PC-3 (cell line): ENCODE measurements at regions not wholly inside any gene's neighbourhood (a gene's known extent, or its start where the extent isn't known, plus 50 kb on each side); places are given as distances from the start of the nearest gene placed in this dataset.

Experiments used
- CTCF ChIP-seq: fragments of 300-600 bp; sonication (generic); conservative IDR thresholded peaks from 2 replicates; pipeline ENCODE4 v1.5.1; 2017; ENCODE audit warnings: antibody characterized with exemption, low read depth, mild to moderate bottlenecking, low read length
- EZH2 ChIP-seq: fragments of 300-600 bp; sonication (generic); IDR thresholded peaks from one replicate; pipeline ENCODE4 v1.6.1; 2017; ENCODE audit warnings: antibody characterized with exemption, mild to moderate bottlenecking, low read length; ENCODE audit not compliant: unreplicated experiment

GRCh38 chr11:38302564-38302963, 1704.5 kb upstream of the RAG2 start:
- TF ChIP-seq CTCF (no peak), EZH2 (no peak)
